GM12878 (cell line): ENCODE measurements at regions not wholly inside any gene's neighbourhood (a gene's known extent, or its start where the extent isn't known, plus 50 kb on each side); places are given as distances from the start of the nearest gene placed in this dataset.

Experiments used
- BCL11A ChIP-seq: IDR thresholded peaks from 2 replicates; pipeline ENCODE4 v1.6.1; 2011; ENCODE audit warnings: low read depth, low read length
- CHD4 ChIP-seq: fragments of 200-600 bp; sonication (generic); IDR thresholded peaks from 2 replicates; pipeline ENCODE4 v1.6.1; 2016; ENCODE audit warnings: mild to moderate bottlenecking
- ESRRA ChIP-seq: IDR thresholded peaks from 2 replicates; pipeline ENCODE4 v1.6.1; 2012; ENCODE audit warnings: mild to moderate bottlenecking, low read length, improper control_type of control experiment
- HDGF ChIP-seq: fragments of 450-650 bp; IDR thresholded peaks from 2 replicates; pipeline ENCODE4 v1.6.1; 2016; ENCODE audit warnings: antibody characterized with exemption
- IKZF2 ChIP-seq, 2 experiments: fragments of 450-650 bp; IDR thresholded peaks; 2 replicates each; pipeline ENCODE4 v1.6.1; 2017; ENCODE audit warnings: mild to moderate bottlenecking in 2 of 2, moderate library complexity in 2 of 2
- LARP7 ChIP-seq: fragments of 450-650 bp; IDR thresholded peaks from 2 replicates; pipeline ENCODE4 v1.6.1; 2017; ENCODE audit warnings: mild to moderate bottlenecking
- MEF2A ChIP-seq: IDR thresholded peaks from 2 replicates; pipeline ENCODE4 v1.6.1; 2011; ENCODE audit warnings: low read depth, mild to moderate bottlenecking, low read length, moderate library complexity; ENCODE audit not compliant: insufficient read depth
- PKNOX1 ChIP-seq: fragments of 450-650 bp; IDR thresholded peaks from 2 replicates; pipeline ENCODE4 v1.6.1; 2016; ENCODE audit warnings: mild to moderate bottlenecking
- PML ChIP-seq: IDR thresholded peaks from 2 replicates; pipeline ENCODE4 v1.6.1; 2012; ENCODE audit warnings: low read length, inconsistent platforms
- PRDM15 ChIP-seq: fragments of 450-650 bp; formaldehyde crosslinking; IDR thresholded peaks from 2 replicates; pipeline ENCODE4 v1.4.0; 2020; ENCODE audit warnings: mild to moderate bottlenecking, moderate library complexity
- REST ChIP-seq: IDR thresholded peaks from 2 replicates; pipeline ENCODE4 v1.6.1; 2012; ENCODE audit warnings: mild to moderate bottlenecking, low read depth, low read length
- SMARCA5 ChIP-seq: fragments of 450-650 bp; IDR thresholded peaks from 2 replicates; pipeline ENCODE4 v1.6.1; 2017; ENCODE audit warnings: mild to moderate bottlenecking
- TARDBP ChIP-seq: IDR thresholded peaks from 2 replicates; pipeline ENCODE4 v1.6.1; 2016; ENCODE audit warnings: borderline replicate concordance
- USF1 ChIP-seq: IDR thresholded peaks from 2 replicates; pipeline ENCODE4 v1.6.1; 2011; ENCODE audit warnings: borderline replicate concordance, low read depth, mild to moderate bottlenecking, moderate library complexity, mixed read lengths, low read length; ENCODE audit not compliant: insufficient read depth; ENCODE audit errors: extremely low read length
- WRNIP1 ChIP-seq: IDR thresholded peaks from 2 replicates; pipeline ENCODE4 v1.6.1; 2011; ENCODE audit warnings: low read depth, low read length, improper control_type of control experiment, borderline replicate concordance
- ZNF592 ChIP-seq: fragments of 450-650 bp; IDR thresholded peaks from 2 replicates; pipeline ENCODE4 v1.6.1; 2017; ENCODE audit warnings: mild to moderate bottlenecking, moderate library complexity

- TF ChIP-seq HDGF (no peak; the same call in 1 of the 2 replicates), ESRRA (no peak), TARDBP (no peak), IKZF2 (IDR thresholded peaks at IDR 0.05) (peak; percentile 98), PKNOX1 (peak; percentile 27; the same call in 1 of the 2 replicates), PML (peak; percentile 48; the same call in 1 of the 2 replicates), REST (no peak), ZNF592 (no peak), CHD4 (0 out of 2 replicates have a peak, but pooled peaks have one; percentile 47), BCL11A (peak; percentile 73; the same call in 1 of the 2 replicates), LARP7 (no peak), MEF2A (0 out of 2 replicates have a peak, but pooled peaks have one; percentile 43), WRNIP1 (no peak), USF1 (no peak), SMARCA5 (peak; percentile 82; the same call in 1 of the 2 replicates), PRDM15 (no peak)
Observed at GRCh38 chr6:113644861-113645575, 212.1 kb upstream of the MARCKS start (continued).
